HG03175 (cell line): ENCODE measurements at regions not wholly inside any gene's neighbourhood (a gene's known extent, or its start where the extent isn't known, plus 50 kb on each side); places are given as distances from the start of the nearest gene placed in this dataset.

Source experiments
- ATAC-seq: cut with Tn5 transposase; IDR thresholded peaks from one replicate; pipeline ENCODE4 v1.9.1; 2021; ENCODE audit warnings: mild to moderate bottlenecking, moderate library complexity; ENCODE audit not compliant: unreplicated experiment

DNA sequence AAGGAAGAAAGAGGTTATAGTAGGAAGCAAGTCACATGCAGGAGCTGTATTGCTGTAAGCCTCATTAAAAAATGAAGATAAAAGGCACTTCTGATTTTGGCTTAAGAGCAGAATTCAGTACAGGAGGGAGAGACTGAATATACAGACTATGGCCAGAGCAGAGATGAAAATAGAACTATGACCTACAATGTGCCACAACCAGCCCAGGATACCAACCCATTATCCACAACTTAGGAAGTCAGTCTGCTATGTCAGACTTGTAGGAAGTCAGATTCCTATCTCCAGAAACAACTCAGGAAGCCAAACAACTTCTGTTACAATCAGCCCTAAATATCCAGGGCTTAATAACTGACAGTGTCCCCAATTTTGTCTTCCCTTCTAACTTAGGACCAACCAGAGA lies 156.2 kb upstream of the ANKH start:
- ATAC-seq: no peak

DNA sequence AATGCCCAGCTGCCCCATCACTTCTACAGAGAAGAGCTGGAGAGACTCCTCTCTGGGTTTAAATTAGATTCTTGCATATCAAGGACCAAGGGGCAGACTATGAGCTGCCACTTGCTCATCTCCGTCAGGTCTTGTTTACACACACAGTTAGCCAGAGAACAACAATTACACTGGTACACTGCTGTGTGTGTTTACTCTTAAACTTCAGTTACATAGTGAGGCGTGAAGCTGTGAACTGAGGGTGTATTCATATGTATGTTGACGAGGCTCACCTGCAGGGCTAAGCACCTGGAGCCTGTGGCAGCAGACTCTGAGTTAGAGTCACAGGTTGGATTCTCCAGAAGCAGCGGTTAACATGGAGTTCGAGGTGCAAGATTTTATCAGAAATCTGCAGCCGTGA lies 155.4 kb upstream of the ANKH start:
- no peak for ATAC-seq

DNA sequence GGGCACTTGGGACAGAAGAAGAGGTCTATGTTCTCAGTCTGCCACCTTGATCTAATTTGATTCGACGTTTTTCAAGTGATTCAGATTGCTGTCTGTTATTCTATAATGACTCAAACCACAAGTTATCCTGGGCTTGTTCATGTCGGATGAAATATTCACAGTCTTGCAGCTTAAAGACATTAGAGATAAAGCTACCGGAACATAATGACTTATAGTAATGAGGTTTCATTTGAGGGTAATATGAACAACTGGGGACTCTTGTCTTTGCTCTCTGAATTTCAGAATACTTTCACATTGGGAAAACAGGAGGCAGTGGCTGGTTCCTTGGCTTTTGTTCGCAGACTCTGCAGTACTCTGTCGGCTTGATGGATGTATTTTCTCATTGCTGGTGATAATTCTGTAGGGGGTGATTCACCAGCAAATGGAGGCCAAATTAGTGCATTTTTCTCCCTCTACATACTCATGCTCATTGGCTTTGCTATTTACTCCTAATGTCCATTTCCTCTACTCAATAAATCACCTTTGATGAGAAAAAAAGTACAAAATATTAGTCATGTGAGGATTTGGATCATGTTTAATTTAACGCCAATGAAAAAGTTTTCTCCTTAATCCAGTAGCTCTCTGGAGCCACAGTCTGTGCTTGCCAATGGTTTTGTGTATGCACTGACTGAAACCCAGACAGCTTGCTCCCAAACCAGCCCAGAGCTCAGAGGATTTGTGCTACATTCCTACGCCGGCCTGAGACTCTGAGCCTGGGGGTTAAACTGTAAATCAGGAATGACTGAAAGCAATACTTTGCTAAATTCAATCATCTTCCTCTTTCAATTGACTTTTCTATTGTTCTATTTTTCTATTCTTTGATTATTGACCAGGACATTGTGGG lies 154.7 kb upstream of the ANKH start:
- no peak for ATAC-seq

DNA sequence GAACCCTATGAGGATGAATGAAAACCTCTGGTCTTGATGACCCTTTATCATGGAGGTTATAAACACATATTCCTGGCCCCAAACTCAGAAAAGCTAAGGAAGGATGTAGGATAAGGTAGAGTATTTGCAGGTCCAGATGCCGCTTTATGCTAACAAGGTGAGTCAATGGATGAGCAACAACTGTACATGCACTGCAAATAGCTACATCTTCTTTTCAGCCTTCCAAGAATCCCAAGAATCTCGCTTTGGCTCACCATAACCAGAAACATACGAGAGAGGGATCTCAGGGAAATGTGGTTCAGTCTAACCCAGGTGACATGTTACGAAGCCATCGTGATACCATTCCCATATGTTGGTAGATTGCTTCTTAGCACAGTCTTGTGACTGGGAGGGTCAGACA lies 152.3 kb upstream of the ANKH start:
- ATAC-seq: no peak

DNA sequence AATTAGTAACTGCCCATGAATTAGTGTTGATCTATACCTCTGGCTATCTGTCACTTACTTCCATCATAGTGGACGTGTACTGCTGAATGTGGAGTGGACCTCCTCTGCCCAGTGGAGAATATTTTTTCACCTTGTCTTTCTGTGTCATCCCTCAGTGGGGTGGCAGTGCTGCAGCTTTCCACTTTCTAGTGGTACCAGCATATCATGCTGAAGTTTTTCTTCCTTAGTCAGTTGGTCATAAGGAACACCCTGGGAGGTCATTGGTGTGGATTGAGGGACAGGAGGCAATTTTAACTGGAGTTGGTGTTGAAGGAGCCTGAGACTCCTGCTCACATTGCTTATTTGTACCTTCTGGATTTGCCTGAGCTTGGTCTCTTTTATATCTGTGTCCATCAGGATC lies 151.7 kb upstream of the ANKH start:
- ATAC-seq: no peak

DNA sequence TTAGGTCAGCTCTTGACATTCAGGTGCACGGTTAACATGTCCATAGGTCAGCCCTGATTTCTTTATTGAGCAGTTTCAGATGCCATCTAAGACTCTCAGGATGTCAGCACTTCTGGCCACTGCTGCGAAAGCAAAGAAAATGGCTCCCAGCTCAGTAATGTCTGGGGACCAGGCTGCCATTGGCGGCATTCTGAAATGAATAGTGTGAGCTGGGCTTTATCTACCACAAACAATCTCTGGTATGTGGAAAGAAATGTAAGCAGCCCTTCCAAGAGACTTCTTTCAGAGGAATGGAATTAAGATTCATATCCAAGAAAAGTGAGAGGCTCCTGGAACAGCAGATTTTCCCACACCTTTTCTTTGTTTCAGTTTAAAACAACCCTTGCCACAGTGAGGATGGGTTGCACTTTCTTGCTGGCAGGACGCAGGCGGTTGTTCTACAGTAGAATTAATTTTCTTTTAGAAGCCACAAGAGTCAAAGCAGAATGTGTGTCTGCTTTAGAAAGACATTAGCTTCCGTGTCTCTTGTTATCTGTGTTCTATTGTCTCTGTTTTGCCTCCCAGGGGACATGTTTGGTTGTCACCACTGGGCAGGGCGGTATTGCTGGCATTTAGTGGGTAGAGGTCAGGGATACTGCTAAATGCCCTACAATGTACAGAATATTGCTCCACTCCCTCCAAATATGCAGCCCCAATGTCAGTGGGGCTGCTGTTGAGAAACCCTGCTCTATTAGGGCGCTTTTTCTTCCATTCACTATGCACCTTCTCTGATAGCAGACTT lies 149.9 kb upstream of the ANKH start:
- ATAC-seq: no peak

DNA sequence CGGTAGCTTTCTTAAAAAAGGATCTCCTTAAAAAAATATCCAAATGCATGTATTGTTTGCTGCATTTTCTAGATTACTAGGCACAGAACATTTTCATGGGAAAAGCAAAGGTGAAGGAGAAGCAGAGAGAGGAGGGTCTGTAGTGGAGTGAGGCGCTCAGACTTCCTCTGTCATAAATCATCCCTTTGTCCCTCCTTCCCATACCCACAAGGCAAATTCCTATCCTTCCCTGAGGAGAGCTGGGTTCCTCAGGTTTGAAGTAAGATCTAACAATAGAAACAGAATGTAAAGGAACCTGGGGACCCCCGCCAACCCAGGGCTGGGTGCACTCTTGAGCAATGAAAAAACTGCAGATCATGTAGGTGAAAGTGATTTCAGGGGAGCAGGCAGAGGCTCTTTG lies 149.2 kb upstream of the ANKH start:
- ATAC-seq: no peak

DNA sequence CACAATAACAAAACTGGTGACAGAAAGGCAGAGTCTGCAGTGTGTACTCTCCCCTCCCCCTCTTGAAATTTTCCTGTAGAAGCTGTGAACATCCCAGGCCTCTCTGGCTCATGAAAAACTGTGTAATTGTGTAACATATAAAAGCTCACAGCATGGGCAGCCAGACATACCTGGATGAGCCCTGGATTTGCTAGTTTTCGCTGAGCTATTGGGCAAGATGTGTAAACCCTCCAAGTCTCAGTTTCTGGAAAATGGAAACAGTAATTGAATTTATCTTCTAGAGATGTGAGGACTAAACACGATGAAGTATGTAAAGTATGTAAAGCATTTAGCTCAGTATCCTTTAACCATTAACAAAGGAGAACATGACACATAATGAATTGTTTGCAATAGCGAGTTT lies 143.2 kb upstream of the ANKH start:
- ATAC-seq: no peak

DNA sequence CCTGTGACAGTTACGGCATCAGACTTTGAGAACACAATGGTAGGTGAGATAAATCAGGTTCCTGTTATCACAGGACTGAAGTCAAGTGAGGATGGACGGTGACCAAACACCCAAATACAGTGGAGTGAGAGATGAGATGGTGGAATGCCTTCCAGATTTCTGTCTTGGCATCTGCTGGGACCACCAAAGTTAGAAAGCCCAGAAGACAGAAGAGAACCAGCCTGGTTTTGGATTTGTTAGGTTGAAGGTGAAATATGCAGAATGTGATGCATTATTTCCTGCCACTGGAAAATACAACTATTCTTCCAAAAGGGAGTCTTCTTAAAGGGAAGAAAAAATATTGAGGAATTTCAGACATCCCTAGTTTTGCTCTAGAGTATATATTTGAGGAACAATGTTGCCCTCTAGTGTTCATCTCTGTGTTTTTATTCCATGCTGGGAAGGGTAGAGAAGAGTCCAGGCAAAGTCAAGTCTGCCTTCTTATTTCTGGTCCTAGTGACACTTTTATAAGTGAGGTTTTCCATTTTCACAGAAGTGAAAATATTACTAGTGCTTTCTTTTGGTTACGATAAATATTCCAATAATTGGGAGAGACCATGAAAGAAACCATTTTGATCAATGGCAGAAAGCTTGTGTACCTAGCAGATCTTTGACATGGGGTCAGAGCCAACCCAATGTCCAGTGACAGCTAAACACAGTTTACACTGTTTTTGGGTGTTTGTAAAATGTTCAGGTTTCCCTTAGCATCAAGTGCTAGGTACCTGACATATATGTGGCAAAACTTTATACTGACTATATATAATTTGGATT lies 142.3 kb upstream of the ANKH start:
- peak; percentile 56 for ATAC-seq

DNA sequence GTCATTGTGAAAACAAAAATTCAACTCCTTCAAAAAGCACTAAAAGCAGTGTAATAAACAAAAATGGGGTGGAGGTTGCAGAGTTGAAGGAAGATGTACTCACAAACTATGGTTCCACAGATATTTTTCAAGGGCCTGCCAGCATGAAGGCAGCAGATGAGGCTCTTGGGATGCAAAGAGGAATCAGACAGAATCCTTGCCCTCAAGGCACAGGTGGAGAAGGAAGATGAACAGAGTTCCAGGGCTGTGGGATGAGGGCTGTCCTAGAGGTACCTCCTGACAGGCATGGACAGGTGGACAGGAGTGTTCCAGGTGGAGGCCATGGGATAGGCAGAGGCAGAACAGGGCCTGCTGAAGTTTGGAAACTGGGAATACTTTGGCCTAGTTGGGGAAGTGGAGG lies 140.5 kb upstream of the ANKH start:
- no peak for ATAC-seq

DNA sequence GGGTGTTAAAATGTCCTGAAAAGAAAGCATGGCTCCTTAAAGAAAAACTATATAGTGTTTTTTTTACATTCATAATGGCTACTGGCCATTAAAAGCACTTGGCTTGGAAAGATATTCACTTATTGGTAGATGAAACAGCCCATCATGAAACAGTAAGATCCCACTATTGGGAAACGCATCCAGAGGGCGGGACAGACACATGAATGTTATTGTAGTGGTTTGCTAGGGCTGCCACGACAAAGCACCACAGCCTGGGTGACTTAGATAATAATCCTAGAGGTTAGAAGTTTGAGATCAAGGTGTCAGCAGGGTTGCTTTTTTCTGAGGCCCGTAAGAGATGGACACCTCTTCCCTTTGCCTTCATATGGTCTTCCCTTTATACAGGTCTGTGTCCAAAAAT lies 139.4 kb upstream of the ANKH start:
- no peak for ATAC-seq

DNA sequence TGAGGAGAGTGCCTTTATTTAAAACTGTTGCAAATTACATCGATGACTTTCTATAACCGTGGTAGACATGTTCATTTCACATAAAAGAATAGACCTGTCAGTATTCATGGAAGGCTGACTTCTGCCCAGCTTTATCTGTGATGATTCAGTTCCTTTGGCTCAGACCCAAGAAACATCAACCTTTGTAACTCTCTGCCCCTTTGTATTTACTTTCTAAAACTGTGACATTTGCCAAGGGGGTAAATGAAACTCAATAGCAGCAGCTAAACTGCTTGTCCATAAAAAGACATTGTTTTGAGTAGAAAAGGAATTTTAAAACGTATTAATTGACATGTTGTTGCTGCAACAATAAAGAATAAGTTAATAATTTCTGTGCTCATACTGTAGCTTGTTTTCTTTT lies 137.8 kb upstream of the ANKH start:
- ATAC-seq: no peak

DNA sequence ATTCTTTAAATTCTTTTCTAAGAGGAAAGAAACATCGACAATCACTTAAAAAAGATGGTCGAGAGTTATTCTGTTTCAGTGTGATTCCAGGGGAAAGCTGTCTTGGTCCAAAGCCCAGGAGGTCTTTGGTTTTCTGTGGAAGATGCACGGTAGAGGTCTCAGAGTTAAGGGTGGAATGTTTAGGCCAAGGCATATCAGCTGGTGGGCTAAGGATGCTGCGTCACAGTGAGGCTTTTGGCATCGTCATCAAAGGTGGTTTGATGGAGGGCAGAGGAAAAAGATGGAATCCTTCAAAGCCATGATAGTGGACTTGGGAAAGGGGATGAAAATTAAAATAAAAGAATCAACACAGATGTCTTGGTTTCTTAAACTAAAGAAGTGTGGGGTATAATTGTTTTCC lies 137.3 kb upstream of the ANKH start:
- no peak for ATAC-seq

DNA sequence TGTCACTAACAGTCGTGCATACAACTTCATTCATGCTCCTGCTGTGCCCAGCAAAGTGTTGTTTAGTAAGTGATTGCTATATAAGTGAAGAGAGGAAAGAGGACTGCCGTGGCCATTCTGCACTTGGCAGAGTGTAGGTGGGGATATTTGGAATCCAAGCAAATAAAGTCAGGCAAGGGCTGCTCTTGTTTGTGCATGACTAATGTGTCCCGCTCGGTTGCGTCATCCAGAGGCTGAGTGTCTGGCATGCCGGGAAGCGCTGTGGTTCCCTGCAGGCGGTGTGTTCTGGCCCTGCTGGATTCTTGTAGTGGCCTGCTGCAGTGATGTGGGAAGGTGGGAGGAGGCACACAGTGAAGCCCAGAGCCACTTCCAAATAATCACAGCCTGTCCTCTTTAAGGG lies 136.9 kb upstream of the ANKH start:
- ATAC-seq: no peak

DNA sequence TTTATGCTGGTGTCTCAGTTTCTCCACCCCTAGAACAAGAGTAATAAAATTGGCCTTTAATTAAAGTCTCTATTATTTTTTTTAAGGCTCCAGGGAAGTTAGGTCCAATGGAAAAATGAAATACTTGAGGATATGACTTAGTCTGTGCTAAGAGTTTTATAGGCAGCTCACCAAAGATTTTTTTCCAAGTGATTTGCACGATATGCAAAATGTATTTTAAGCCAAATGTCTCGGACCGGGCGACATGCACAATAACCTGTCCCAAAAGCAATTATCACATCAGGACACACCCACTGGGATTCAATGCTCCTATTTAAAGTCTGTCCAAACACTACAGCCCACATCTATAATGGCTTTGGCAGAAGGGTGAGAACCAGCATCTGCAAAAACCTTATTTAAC lies 136.1 kb upstream of the ANKH start:
- ATAC-seq: no peak

DNA sequence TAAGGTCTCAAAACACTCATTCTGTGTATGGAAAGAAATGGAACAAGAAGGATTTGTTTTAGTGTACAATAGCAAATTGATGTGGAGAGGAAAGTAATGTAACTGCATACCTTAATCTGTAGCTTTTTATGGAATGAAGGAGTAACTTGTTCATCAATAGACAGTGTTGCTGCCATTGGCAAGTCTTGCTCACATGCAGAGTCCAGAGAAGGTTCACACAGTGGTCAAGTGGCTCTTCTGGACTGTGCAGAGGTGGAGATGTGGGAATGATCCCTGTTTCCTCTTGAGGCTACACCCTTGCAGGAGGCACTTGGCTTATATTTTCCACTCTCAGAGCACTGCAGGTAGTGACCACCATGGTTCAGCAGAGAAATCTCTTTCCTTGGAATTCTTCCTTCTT lies 132.9 kb upstream of the ANKH start:
- no peak for ATAC-seq

DNA sequence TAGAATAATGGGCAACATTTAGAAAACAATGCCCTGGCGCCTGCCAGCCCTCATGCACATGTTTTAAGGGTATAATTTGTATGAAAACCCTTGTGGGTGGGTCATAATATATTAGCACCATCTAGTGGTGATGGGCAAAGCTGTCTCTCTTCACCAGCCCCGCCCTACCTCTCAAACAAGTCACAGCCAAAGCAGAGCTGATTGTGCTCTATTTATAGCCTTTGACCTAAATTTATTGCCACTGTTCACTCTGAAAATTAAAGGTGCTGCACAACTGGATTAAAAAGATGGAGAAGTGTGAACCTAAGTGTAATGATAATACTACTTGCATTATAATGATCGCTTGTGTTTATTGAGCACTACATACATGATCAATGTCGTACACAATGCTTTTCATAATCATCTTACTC lies 131.9 kb upstream of the ANKH start:
- peak; percentile 89 for ATAC-seq

DNA sequence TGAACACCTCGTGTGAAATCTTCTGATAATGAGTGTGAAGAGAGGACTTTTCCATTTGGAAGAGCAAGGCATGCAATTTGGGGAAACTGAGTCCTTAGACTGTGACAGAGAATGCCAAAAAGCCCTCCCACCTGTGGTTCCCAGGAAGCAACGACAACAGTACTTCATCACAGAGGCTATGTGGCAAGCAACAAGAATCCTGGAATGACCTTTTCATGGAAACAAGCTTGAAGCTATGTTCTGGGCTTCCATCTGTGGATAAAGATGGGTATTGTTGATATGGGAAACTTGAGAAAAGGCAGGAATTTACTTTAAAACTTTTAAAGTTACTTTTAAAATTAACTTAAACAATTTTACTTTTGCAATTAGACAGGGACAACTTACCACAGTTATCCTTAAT lies 131.2 kb upstream of the ANKH start:
- ATAC-seq: no peak

DNA sequence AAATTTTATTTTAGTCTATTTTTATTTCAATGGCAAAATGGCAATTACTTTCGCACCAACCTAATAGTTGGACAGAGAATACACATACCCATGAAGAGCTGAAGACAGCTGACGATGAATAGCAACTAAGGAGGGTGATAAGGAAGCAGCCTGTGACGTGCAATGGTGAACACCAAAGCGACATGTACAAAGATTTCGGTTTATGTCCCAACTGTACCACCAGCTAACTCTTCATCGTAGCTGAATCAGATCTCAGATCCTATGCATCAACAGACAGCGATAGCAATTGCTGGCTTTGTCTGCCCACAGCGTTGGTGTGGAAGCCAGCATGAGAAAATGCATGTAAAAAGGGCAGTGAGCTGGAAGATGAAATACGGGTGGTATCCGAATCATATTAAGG lies 130.6 kb upstream of the ANKH start:
- ATAC-seq: no peak

DNA sequence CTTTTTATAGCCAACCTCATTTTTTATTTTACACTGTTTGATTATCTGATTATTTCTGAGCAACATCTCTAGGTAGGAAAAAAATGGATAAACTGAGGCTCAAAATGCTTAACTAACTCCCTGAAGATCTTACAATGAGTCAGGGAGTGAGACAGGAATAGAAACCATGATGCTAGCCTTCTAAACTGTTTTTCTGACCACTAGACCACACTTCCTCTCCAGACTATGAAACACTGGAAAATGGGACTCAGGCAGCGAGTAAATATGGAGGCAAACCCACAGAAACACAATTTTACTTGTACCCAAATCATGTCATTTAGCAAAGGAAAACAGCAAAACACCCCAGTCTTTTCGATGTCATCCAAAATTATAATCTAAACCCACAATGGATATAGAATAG lies 129.9 kb upstream of the ANKH start:
- no peak for ATAC-seq

DNA sequence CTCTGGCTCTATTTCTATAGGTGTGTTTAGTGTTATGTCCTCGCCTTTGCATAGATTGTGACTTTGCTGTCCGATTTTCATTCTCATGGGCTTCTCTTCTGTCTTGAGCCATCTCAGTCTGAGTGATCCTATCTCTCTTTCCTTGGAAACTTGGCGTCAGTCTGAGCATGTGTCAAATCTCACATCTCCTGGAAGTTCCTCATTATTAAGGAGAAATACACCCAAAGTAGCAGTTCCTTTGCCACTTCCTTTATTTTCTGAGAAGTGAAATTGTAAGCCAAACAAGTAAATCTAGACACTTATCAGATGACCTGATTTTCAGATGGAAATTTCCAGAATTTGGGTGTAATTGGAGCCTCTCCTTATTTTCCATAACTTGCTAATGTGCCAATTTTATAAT lies 126.9 kb upstream of the ANKH start:
- no peak for ATAC-seq

DNA sequence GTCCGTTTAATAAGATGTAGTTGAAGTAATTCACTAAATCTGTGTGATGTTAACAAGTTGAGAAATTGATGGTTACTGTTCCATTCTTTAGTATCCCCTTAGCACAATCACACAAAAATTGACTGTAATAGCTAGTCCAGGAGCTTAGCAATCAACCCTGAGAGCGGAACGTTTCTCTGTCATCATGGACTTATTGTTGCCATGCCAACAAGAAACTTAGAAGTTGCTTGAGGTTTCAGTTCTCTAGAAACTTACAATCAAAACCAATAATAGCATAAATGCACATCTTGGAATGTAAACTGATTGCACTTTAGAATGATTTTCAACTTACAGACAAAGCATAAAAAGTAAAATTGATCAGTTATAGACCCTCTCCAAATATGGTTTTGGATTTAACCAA lies 125.4 kb upstream of the ANKH start:
- ATAC-seq: peak; percentile 90
